CD1c-positive myeloid dendritic cell (primary cell): ENCODE measurements at regions not wholly inside any gene's neighbourhood (a gene's known extent, or its start where the extent isn't known, plus 50 kb on each side); places are given as distances from the start of the nearest gene placed in this dataset.
"Not testable (repeated sequence)": the region's sequence is repeated elsewhere in the genome, so short reads cannot be mapped to it uniquely, and the experiment has no call there.

Experiments
- DNase-seq: peaks from one replicate; pipeline ENCODE4 v3.0.0-alpha.2; 2016; ENCODE audit errors: extremely low spot score

DNA sequence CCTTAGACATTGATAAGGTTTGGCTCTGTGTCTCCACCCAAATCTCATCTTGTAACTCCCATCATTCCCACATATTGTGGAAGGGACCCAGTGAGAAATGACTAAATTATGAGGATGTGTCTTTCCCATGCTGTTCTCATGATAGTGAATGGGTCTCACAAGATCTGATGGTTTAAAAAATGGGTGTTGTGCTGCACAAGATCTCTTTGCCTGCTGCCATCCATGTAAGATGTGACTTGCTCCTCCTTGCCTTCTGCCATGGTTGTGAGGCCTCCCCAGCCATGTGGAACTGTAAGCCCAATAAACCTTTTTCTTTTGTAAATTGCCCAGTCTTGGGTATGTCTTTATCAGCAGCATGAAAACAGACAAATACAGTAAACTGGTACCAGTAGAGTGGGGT is 206.1 kb upstream of the KCND2 start:
- DNase-seq, result not testable (repeated sequence)

DNA sequence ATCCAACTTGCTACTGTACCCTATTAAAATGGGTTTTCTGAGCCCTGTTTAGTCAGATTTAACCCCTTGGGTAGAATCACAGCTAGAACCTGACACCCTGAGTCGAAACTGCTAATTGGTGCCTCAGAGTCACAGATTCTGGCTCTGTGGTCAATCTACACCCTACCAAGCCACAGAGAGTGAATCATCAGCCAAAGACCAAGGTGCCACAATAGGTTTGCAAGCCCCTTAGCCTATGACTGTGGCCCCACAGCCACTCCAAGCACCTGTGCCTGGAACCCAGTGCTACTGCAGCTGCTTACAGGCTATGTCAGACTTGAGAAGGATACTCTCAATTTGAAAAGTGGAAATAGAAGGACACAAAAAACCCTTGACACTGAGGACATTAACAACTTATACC is 202.8 kb upstream of the KCND2 start:
- DNase-seq, result no peak

DNA sequence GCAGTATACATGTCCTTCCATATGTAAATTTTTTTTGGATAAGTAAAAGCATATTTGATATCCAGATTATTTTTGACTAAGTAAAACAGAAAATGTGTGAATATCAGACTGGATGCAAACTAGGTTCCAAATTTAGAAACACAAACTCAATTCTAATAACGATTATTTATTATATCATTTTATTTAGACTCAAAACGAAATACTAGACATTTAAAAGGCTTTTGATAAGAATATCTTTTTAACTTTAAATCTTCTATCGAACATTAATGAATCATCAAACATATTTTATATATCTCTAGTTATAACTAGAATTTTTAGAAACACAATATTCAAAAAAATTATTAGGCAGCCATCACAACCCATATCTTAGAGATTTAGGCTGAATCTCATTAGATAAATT is 195.2 kb upstream of the KCND2 start:
- DNase-seq, result no peak

DNA sequence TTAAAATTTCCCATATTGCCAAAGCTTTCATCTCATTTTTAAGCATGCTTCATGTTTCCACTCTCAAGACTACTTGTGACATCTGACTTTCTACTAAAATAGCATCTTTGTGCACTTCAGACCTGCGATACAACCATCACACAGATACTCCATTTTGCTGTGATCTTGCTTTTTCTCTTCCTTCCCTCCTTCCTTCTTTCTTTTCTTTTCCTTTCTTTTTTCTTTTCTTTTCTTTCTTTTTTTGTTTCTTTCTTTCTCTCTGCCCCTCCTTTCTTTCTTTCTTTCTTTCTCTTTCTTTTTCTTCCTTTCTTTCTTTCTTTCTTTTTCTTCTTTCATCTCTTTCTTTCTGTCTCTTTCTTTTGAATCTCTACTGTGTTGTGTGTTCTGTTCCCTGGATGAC is 194.0 kb upstream of the KCND2 start:
- DNase-seq, result no peak

DNA sequence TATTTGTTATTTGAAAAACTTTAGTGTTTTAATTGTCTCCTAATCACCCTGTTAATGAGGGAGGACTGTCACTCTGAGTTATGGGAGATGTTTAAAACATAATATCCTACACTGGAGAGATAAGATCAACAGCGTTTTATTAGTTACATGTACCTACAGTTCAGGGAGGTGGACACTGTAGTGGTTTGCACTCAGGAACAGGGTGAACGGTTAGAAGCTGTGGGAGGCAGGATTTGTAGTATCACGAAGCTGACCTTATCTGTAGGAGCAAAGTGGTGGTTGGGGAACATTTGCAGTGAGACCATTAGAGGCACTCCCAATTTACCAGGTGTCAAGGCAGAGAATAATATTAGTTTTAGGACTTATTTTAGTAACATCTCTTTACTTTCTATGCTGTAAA is 193.3 kb upstream of the KCND2 start:
- no peak for DNase-seq

DNA sequence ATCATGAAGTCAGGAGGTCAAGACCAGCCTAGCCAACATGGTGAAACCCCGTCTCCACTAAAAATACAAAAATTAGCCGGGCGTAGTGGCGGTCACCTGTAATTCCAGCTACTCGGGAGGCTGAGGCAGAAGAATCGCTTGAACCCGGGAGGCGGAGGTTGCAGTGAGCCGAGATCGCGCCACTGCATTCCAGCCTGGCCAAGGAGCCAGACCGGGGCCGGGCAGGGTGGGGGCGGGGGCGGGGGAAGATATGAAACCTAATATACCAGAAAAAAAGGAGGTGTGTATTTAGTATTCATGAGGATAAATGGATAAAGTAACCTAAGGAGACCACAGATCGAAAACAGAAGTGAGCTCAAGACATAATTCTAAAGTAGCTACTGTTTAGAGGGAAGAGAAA is 186.5 kb upstream of the KCND2 start:
- not testable (repeated sequence) for DNase-seq

DNA sequence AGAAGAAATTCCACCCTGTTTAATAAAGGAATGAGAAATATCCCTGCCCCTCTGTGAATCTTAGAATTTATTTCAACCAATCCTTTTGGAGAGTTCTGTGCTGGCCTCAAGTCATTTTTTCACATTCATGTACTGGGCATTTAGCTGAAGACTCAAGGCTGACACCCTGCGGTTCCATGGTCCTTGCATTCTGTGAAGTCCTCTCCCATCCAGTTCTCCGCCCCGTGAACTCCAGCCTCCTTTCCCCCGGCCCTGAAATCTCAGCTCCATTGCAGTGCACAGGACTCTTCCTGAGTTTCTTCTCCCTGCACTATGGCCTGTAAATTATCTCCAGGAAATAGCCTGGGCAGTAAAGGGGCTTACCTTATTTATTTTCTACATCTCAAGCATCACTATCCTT is 183.0 kb upstream of the KCND2 start:
- no peak for DNase-seq

DNA sequence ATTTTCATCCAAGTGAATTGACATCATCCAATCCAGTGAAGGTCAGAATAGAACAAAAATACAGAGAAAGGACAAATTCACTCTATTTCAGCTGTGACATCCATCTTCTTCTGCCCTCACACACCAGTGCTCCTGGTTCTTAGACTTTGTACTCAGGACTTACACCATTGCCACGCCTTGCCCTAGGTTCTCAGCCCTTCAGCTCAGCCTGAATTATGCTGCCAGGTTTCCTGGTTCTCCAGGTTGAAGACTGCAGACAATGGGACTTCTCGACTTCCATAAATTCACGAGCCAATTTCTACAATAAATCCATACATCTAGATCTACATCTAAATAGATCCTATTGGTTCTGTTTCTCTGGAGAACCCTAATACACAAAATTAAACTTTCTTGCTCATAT is 181.2 kb upstream of the KCND2 start:
- DNase-seq, result no peak

DNA sequence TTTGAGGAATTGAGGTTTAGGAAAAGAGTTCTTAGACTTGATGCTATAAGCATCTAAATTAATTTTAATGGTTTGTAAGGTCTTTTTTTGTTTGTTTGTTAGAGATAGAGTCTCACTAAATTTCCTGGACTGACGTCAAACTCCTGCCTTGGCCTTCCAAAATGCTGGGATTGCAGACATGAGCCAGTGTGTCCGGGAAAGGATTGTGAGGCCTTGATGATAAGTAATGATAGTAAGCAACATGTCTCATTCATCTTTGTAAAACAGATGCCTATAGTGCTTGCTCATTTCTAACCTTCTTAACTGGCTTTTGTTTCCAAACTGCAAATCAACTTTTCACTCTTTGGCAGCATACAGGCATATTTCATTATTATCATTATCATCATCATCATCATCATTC is 176.0 kb upstream of the KCND2 start:
- no peak for DNase-seq

DNA sequence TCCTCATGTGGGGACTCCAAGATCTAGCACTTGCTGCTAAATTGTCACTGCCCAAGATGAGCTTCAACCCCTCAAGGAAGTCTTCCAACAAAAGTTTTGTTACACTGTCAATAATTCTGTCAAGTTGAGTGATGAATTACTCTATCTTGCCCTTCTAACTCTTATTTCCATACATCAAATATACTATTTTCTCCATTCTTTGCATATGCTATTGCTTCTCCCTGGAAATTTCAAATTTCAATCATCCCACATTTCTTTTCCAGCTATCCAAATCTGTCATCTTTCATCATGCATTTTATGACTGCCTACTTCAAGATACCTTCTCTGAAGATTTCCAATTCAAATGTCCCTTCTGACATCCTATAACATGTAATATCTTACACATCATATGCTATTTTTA is 175.2 kb upstream of the KCND2 start:
- DNase-seq, result no peak

DNA sequence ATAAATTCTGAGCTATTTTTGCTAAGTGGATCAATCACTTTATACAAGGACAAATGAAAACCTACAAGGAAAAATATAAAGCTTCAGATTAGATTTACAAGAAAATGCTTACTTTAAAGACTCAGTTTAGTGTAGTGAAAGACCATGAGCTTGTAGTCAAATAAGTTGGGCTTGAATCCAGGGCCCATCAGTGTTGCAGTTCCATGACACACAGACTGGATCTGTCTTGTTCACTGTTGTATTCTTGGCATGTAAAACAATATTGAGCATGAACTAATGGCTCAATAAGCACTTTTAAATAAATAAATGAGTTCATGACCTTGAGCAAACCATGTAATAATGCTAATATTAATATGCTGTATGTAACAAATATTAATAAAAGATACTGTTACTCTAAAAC is 164.6 kb upstream of the KCND2 start:
- DNase-seq, result no peak

DNA sequence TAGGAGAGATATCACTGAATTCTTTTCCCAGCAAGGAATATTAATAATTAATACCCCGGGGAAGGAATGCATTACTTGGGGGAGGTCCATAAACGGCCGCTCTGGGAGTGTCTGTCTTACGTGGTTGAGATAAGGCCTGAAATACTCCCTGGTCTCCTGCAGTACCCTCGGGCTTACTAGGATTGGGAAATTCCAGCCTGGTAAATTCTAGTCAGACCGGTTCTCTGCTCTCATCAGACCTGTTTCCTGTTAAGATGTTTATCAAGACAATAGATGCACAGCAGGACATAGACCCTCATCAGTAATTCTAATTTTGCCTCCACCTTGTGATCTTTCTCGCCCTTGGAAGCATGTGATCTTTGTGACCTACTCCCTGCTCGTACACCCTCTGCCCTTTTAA is 162.8 kb upstream of the KCND2 start:
- no peak for DNase-seq

DNA sequence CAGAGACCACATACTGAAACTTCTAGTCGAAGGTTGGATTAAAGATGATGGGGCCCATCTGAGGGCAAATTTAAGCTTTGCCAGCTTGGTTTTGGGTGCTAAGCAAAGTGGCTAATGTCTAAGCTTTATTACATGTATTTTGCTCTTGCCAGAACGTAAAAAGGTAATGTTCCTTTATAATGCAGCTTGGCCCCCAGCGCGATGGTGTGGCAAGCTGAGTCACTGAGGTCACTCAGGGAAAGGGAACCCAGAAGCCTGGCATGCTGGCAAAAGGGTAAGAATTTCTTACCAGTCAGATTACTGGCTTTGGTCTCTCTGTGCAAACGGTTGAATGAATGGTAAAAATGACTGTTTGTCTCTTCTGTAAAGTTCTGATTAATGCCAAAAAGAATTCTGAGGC is 158.3 kb upstream of the KCND2 start:
- no peak for DNase-seq

DNA sequence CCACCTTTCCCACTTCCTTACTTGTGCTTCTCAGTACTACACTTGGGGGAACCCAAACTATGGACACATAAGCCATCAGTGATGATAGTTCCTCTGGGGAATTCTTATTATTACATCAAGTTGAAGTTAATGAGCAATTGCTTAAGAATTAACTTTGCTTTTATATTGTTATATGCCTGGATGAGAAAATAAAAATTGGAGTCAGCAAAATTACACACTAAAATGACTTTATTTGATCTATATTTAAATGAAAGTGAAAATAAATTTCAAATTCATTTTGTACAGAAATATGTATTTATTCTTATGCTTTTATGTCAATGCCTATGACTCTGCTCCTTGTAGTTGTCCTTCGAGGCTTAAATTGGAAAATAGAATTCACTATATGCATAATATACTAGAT is 149.4 kb upstream of the KCND2 start:
- no peak for DNase-seq

DNA sequence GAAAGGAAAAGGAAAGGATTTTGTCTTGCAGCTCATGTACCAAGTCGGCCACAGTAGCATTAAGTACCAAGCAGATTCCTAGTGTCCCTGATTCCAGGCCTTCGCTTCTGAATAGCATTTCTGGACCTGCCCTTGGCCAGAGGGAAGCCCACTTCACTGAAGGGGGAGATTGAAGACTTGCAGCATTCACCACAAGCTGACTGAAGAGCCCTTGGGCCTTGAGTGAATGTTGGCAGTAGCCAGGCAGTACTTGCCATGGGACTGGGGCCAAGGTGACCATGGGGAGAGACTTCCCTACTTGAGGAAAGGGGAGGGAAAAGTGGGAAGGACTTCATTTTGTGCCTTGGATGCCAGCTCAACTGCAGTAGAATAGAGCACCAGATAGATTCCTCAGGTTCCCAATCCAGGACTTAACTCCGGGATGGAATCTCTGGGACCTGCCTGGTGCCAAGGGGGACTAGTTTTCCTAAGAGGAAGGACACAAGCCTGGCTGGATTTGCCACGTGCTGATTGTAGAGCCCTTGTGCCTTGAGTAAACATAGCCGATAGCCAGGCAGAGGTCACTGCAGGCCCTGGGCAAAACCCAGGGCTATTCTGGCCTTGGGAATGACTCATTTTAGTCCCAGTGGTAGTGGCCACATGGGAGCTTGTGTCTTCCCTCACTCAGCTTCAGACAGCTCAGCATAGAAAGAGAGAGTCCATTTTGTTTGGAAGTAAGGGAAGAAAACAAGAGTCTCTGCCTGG is 141.7 kb upstream of the KCND2 start:
- DNase-seq, result no peak

DNA sequence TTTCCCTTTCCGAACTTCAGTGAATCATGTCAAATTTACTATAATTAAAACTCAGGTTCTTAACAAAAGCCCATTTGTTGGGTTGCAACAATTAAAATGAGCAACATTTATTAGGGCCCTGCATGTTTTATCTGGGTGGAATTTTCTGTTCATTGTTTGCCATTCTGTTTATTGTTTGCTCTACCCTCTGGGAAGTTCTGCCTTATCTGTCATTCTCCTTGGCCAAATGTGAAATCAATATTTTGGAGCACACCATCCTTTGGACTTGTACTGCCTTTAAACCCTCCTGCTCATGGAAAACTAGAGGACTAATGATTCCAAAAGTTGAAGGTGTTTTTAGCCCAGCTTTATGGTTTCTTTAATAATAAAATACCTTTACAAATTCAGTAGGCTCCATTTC is 134.5 kb upstream of the KCND2 start:
- DNase-seq, result no peak

DNA sequence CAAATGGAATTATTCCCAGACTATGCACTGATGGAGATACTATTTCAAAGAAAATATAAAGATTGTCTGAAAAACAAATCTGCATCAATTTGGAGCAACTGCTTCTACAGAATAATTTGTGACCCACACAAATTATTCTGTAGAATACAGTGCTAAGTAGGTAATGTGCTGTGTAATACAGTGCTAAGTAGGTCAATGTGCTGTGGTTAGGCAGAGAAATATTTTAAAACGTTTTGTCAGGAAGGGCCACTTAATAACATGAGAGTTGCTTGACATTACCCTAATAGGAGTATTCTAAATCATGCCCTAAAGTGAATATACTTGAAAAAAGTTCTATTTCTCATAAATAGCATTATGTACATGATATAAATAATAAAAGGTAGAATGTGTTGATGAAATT is 116.5 kb upstream of the KCND2 start:
- no peak for DNase-seq

DNA sequence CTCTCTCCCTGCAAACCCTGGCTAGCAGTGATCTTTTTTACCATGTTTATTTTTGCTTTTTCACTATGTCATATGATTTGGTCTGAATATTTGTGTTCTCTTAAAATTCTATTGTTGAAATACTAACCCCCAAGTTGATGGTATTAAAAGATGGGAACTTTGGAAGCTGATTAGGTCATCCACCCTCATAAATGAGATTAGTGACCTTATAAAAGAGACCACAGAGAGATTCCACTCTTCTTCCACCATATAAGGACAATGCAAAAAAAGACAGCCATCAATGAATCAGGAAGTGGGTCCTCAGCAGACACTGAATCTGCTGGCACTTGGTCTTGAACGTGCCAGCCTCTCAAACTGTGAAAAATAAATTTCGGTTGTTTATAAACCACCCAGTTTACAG is 112.8 kb upstream of the KCND2 start:
- no peak for DNase-seq

DNA sequence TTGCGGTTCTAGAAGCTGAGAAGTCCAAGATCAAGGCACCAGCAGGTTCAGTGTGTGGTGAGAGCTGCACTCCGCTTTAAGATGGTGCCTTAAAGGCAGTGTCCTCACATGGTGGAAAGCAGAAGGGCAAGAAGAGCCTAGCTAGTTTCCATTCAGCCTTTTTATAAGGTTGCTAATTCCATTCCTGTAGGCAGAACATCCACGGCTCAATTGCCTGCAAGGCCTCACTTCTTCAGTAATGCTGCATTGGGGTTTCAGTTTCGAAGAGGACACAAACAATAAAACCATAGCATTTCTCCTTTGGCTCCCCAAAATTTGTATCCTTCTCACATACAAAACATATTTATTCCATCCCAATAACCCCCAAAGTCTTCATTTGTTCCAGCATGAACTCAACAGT is 109.5 kb upstream of the KCND2 start:
- DNase-seq, result no peak

DNA sequence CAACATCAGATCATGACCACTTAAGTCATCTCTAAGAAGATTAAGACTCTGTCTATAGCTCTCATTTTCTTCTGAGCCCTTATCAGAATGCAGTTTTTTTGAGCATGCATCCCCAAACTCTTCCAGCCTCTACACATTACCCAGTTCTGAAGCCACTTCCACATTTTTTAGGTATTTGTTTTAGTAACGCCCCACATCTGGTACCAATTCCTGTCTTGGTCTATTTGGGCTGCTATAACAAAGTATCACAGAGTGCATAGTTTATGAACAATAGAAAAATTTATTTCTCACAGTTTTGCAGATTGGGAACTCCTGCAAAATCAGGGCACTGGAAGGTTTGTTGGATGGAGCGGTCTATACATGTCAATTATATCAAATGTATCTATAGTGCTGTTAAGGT is 107.7 kb upstream of the KCND2 start:
- no peak for DNase-seq

DNA sequence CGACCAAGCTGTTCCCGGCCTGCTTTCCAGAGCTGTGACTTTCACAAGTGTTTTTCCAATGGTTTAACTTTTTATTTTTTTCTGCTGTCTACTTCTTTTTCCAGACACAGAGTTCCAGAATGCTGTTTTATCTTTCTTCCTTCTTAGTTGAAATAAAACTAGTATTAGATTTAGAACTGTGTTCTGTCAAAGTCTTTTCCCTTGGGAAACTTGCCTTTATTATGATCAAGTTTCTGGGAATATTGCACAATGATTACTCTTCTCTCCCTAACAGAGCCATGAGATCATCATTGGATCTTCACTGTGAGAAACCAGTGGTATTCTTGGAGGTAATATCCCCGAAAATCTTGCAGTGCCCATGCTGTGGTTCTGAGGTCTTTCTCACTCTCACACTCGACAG is 104.9 kb upstream of the KCND2 start:
- DNase-seq, result no peak

DNA sequence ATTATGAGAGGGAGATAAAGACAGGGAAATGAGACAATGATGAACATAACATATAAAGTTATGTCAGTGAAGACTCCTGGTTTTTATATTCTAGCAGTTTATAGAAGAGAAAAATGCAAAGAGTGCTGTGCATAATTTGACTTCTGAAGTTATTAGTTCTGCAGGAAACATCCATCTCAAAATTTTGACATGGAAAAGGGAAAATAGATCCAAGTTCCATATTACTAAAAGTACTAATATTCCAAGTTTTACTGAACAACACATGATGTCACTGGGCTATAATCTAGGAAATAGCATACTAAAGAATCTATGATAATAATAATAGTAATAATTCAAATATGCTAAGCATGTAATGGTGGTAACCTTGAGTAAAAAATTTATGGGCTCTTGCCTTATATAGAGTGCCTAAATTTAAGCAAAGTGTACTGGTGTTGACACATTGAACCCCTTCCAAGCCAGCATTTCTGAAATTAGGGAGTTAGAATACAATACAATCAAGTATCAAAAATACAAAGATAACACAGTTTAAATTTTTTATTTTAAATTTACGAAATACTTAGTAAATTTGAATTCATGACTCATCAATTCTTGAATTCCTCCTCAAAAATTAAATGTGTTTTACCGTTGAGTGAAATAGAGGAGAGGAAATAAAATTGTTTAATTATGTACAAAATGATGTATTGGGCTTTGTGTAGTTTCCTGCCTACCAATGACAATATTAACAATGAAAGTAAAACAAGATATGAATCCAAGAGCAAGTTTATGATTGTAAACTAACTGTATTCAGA is 102.8 kb upstream of the KCND2 start:
- DNase-seq, result no peak

DNA sequence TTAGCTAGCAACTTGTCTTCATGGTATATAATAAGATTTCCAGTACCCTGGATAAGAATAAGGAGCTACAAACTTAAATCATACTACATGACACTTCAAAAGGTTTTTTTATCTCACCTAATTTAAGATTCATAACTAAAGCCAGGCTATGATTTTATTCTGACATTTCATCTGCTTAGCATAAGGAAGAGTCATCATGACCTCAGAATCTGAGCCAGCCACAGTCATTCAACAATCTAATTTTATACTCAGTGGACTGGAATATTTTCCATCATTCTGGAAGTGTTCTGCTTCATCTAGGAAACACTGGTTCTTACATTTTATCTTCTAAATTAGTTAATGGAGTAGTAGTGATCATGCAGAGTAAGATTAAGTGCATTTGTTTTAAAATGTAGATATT is 102.1 kb upstream of the KCND2 start:
- no peak for DNase-seq

DNA sequence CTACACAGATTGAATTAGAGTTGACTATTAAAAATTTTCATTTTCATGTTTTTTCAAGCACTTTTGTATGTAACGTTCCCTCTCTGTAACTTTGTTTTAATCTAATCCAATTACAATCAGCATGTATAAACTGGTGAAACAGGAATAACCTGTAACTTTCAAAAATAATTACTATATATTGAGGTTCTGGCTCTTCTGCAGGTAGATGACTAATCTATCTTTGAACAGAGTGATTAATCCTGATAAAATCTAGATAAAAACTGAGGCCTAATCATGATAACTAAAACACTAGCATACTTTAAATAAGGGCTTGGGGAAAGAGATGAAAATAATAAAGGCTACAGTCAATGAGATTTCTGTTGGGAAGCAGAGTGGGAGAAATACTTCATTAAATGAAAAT is 101.6 kb upstream of the KCND2 start:
- no peak for DNase-seq
